Stimulated activated CD4-positive, alpha-beta T cell treated with anti-CD3 and anti-CD28 coated beads, Interleukin-2, amount 100 ng/mL, for 24 hours (primary cell): ENCODE measurements at regions not wholly inside any gene's neighbourhood (a gene's known extent, or its start where the extent isn't known, plus 50 kb on each side); places are given as distances from the start of the nearest gene placed in this dataset.
"Not testable (repeated sequence)": the region's sequence is repeated elsewhere in the genome, so short reads cannot be mapped to it uniquely, and the experiment has no call there.

Experiments used
- DNase-seq, 2 donors: peaks; one replicate each; pipeline ENCODE4 v3.0.0-alpha.2; 2020

- DNase-seq: no peak
Observed at GRCh38 chr17:53765609-53766008, 57.1 kb upstream of the KIF2B start.

- DNase-seq: no peak
Observed at GRCh38 chr17:53765129-53765528, 57.6 kb upstream of the KIF2B start.

GRCh38 chr17:53757559-53757958, 65.2 kb upstream of the KIF2B start:
- no peak for DNase-seq

GRCh38 chr17:53757116-53757515, 65.6 kb upstream of the KIF2B start:
- not testable (repeated sequence) for DNase-seq

GRCh38 chr17:53749178-53749577, 73.5 kb upstream of the KIF2B start:
- no peak for DNase-seq

- not testable (repeated sequence) for DNase-seq
Observed at GRCh38 chr17:53748159-53748820, 74.4 kb upstream of the KIF2B start.

- DNase-seq: no peak
Observed at GRCh38 chr17:53740312-53740711, 82.4 kb upstream of the KIF2B start.

- no peak for DNase-seq
Observed at GRCh38 chr17:53736516-53737240, 86.0 kb upstream of the KIF2B start.

- no peak for DNase-seq
Observed at GRCh38 chr17:53724726-53725125, 98.0 kb upstream of the KIF2B start.

- no peak for DNase-seq
Observed at GRCh38 chr17:53722407-53722806, 100.3 kb upstream of the KIF2B start.

- DNase-seq: no peak
Observed at GRCh38 chr17:53721101-53721500, 101.6 kb upstream of the KIF2B start.

GRCh38 chr17:53719229-53719628, 103.5 kb upstream of the KIF2B start:
- DNase-seq: no peak

GRCh38 chr17:53707566-53707965, 115.2 kb upstream of the KIF2B start:
- DNase-seq: no peak

GRCh38 chr17:53696286-53696685, 126.4 kb upstream of the KIF2B start:
- no peak for DNase-seq

GRCh38 chr17:53687324-53687723, 135.4 kb upstream of the KIF2B start:
- DNase-seq: no peak

- DNase-seq: no peak
Observed at GRCh38 chr17:53680745-53681144, 142.0 kb upstream of the KIF2B start.

GRCh38 chr17:53668854-53669253, 153.9 kb upstream of the KIF2B start:
- no peak for DNase-seq

- no peak for DNase-seq
Observed at GRCh38 chr17:53662608-53663007, 160.1 kb upstream of the KIF2B start.

- DNase-seq: no peak
Observed at GRCh38 chr17:53659181-53659580, 163.5 kb upstream of the KIF2B start.

GRCh38 chr17:53655591-53655990, 167.1 kb upstream of the KIF2B start:
- DNase-seq: no peak

GRCh38 chr17:53649201-53649600, 173.5 kb upstream of the KIF2B start:
- no peak for DNase-seq

- DNase-seq: no peak
Observed at GRCh38 chr17:53646835-53647234, 175.9 kb upstream of the KIF2B start.

GRCh38 chr17:53640808-53641207, 181.9 kb upstream of the KIF2B start:
- DNase-seq: no peak

GRCh38 chr17:53635444-53635843, 187.3 kb upstream of the KIF2B start:
- DNase-seq: no peak

GRCh38 chr17:53633856-53634255, 188.9 kb upstream of the KIF2B start:
- DNase-seq: no peak
